PC-9 (cell line): ENCODE measurements at regions not wholly inside any gene's neighbourhood (a gene's known extent, or its start where the extent isn't known, plus 50 kb on each side); places are given as distances from the start of the nearest gene placed in this dataset.

ENCODE experiments used
- BruUV-seq: library from RNA; stranded (reverse); fragments of 400-500 nt; replicated peaks from 2 replicates; lab custom pipeline; 2021; lab: Mats Ljungman, UMichigan
- CTCF ChIA-PET: fragments of 300-600 bp; sonication (Branson Sonifier 250); formaldehyde crosslinking; loops from one replicate; lab custom pipeline; 2022; ENCODE audit warnings: antibody characterized with exemption; lab: Charles Lee
- POLR2A ChIA-PET: fragments of 300-600 bp; sonication (Branson Sonifier 250); formaldehyde crosslinking; loops from one replicate; lab custom pipeline; 2022; ENCODE audit warnings: antibody characterized with exemption; ENCODE audit not compliant: unreplicated experiment; lab: Charles Lee
- DNase-seq, 2 experiments: peaks; one replicate each; pipeline versions ENCODE4 v3.0.0 to v3.0.0-alpha.2; 2015 to 2022; ENCODE audit warnings: mixed read lengths in 1 of 2
- H2AFZ ChIP-seq: fragments of 200-600 bp; sonication (generic); 2 replicates; pipeline ENCODE4 v1.8.1; 2017; ENCODE audit warnings: antibody characterized with exemption
- H3F3A ChIP-seq: fragments of 200-600 bp; sonication (generic); 2 replicates; pipeline ENCODE4 v1.8.1; 2017; ENCODE audit warnings: antibody characterized with exemption, mild to moderate bottlenecking, low read depth; ENCODE audit not compliant: insufficient read depth
- H3K27ac ChIP-seq: fragments of 200-600 bp; sonication (generic); 2 replicates; pipeline ENCODE4 v1.6.1; 2016; ENCODE audit warnings: mixed run types
- H3K27me3 ChIP-seq: fragments of 200-600 bp; sonication (generic); 2 replicates; pipeline ENCODE4 v1.6.1; 2016; ENCODE audit warnings: low read depth, mixed run types; ENCODE audit not compliant: insufficient read depth
- H3K36me3 ChIP-seq: fragments of 200-600 bp; sonication (generic); 2 replicates; pipeline ENCODE4 v1.6.1; 2016; ENCODE audit warnings: low read depth, mixed run types
- H3K4me1 ChIP-seq: fragments of 200-600 bp; sonication (generic); replicated peaks from 2 replicates; pipeline ENCODE4 v1.6.1; 2016; ENCODE audit warnings: mixed run types; ENCODE audit not compliant: insufficient read depth
- H3K4me2 ChIP-seq: fragments of 200-600 bp; sonication (generic); 2 replicates; pipeline ENCODE4 v1.6.1; 2017; ENCODE audit warnings: mixed run types
- H3K4me3 ChIP-seq: fragments of 200-600 bp; sonication (generic); 2 replicates; pipeline ENCODE4 v1.6.1; 2016; ENCODE audit warnings: mixed run types
- H3K79me2 ChIP-seq: fragments of 200-600 bp; sonication (generic); 2 replicates; pipeline ENCODE4 v1.6.1; 2017; ENCODE audit warnings: low read depth, mixed run types
- H3K9me2 ChIP-seq: fragments of 200-600 bp; sonication (generic); 2 replicates; pipeline ENCODE4 v1.8.1; 2017; ENCODE audit warnings: mild to moderate bottlenecking; ENCODE audit not compliant: insufficient read depth
- H3K9me3 ChIP-seq: fragments of 200-600 bp; sonication (generic); 2 replicates; pipeline ENCODE4 v1.8.1; 2016; ENCODE audit warnings: low read depth; ENCODE audit not compliant: insufficient read depth
- H4K20me1 ChIP-seq: fragments of 200-600 bp; sonication (generic); 2 replicates; pipeline ENCODE4 v1.8.1; 2017; ENCODE audit not compliant: insufficient read depth
- CTCF ChIP-seq: fragments of 200-600 bp; sonication (generic); conservative IDR thresholded peaks from 2 replicates; pipeline ENCODE4 v1.6.1; 2017; ENCODE audit warnings: mixed run types, antibody characterized with exemption, mild to moderate bottlenecking, moderate library complexity
- EZH2 ChIP-seq: fragments of 200-600 bp; sonication (generic); IDR thresholded peaks from 2 replicates; pipeline ENCODE4 v1.8.0; 2017; ENCODE audit warnings: antibody characterized with exemption, low read depth
- intact Hi-C: fragments of 100-400 bp; cut with micrococcal nuclease; formaldehyde crosslinking; loops from one replicate; pipeline ENCODE4 v1.10.0; 2022; ENCODE audit not compliant: unreplicated experiment

GRCh38 chr16:24488045-24488444 lies 51.3 kb upstream of the RBBP6 start:
- H3K36me3 ChIP-seq, result no peaks in the 10 kb centered on the region
- H3K79me2 ChIP-seq, result no peaks in the 10 kb centered on the region
- BruUV-seq, result no TSS peak
- no peaks in the 10 kb centered on the region for H3F3A ChIP-seq
- H3K4me2 ChIP-seq, result no peak overlapping the region
- no peak overlapping the region for H2AFZ ChIP-seq
- peaks cover 78% of the 10 kb centered on the region for H3K27me3 ChIP-seq
- no peak overlapping the region for H3K27ac ChIP-seq
- no peaks in the 10 kb centered on the region for H3K9me3 ChIP-seq
- TF ChIP-seq CTCF, result no peak
- TF ChIP-seq EZH2, result no peak
- no peak overlapping the region for H3K4me3 ChIP-seq
- H3K4me1 ChIP-seq, result no peaks in the 10 kb centered on the region
- H4K20me1 ChIP-seq, result no peaks in the 10 kb centered on the region
- intact Hi-C loops, result no loop called here
- no peaks in the 10 kb centered on the region for H3K9me2 ChIP-seq
- no peak for DNase-seq
- CTCF ChIA-PET, result no interaction called here
- POLR2A ChIA-PET, result no interaction called here
